ENCODE measurements at regions not wholly inside any gene's neighbourhood (a gene's known extent, or its start where the extent isn't known, plus 50 kb on each side); places are given as distances from the start of the nearest gene placed in this dataset.

- TF ChIP-seq POLR2A (IDR thresholded peaks at IDR 0.05), result no peak
- peak in 2 of 6 experiments; percentile 18 to 19 for TF ChIP-seq CTCF (IDR thresholded peaks at IDR 0.05)
Measured at GRCh38 chrX:143437439-143437838, 79.8 kb downstream of the SPANXN3 start.

Data from thyroid gland (tissue), 4 donors.